H7 (cell line): ENCODE measurements at regions not wholly inside any gene's neighbourhood (a gene's known extent, or its start where the extent isn't known, plus 50 kb on each side); places are given as distances from the start of the nearest gene placed in this dataset.

ENCODE experiments used
- DNase-seq: peaks from one replicate; pipeline ENCODE4 v3.0.0; 2012
- H3K27me3 ChIP-seq: 2 replicates; pipeline ENCODE4 v1.6.0; 2011; ENCODE audit warnings: mild to moderate bottlenecking, low read length; ENCODE audit not compliant: control insufficient read depth, insufficient read depth
- H3K36me3 ChIP-seq: replicated peaks from 2 replicates; pipeline ENCODE4 v1.5.1; 2011; ENCODE audit warnings: low read length; ENCODE audit not compliant: control insufficient read depth, insufficient read depth
- H3K4me3 ChIP-seq: 2 replicates; pipeline ENCODE4 v1.5.1; 2011; ENCODE audit warnings: low read depth, mild to moderate bottlenecking, control low read depth, low read length, moderate library complexity; ENCODE audit not compliant: insufficient read depth

GRCh38 chr2:59653164-59653563 lies 900.3 kb downstream of the BCL11A start:
- no peak for DNase-seq
- H3K36me3 ChIP-seq = no peaks in the 10 kb centered on the region
- no peak overlapping the region for H3K4me3 ChIP-seq
- H3K27me3 ChIP-seq = no peaks in the 10 kb centered on the region

- no peaks in the 10 kb centered on the region for H3K27me3 ChIP-seq
- no peaks in the 10 kb centered on the region for H3K36me3 ChIP-seq
- no peak for DNase-seq
- no peak overlapping the region for H3K4me3 ChIP-seq
Observed at GRCh38 chr2:59630789-59631188, 922.7 kb downstream of the BCL11A start.

GRCh38 chr2:59627599-59627998 lies 925.9 kb downstream of the BCL11A start:
- DNase-seq = no peak
- no peaks in the 10 kb centered on the region for H3K27me3 ChIP-seq

GRCh38 chr2:59622599-59623308 lies 930.7 kb downstream of the BCL11A start:
- Histone ChIP-seq H3K27me3 (no peaks in the 10 kb centered on the region), H3K36me3 (no peaks in the 10 kb centered on the region), H3K4me3 (no peak overlapping the region)
- no peak for DNase-seq

More at GRCh38 chr2:59627599-59627998, 925.9 kb downstream of the BCL11A start:
- no peaks in the 10 kb centered on the region for H3K36me3 ChIP-seq
- H3K4me3 ChIP-seq = no peak overlapping the region

GRCh38 chr2:59604123-59604522 lies 949.3 kb downstream of the BCL11A start:
- DNase-seq = no peak
- H3K27me3 ChIP-seq = no peaks in the 10 kb centered on the region
- H3K36me3 ChIP-seq = no peaks in the 10 kb centered on the region
- no peak overlapping the region for H3K4me3 ChIP-seq

- H3K27me3 ChIP-seq = no peaks in the 10 kb centered on the region
- no peak for DNase-seq
- no peak overlapping the region for H3K4me3 ChIP-seq
- no peaks in the 10 kb centered on the region for H3K36me3 ChIP-seq
Observed at GRCh38 chr2:59594671-59595222, 958.7 kb downstream of the BCL11A start.

- DNase-seq = no peak
- no peak overlapping the region for H3K4me3 ChIP-seq
- no peaks in the 10 kb centered on the region for H3K36me3 ChIP-seq
- no peaks in the 10 kb centered on the region for H3K27me3 ChIP-seq
Observed at GRCh38 chr2:59590798-59591197, 962.7 kb downstream of the BCL11A start.

- no peaks in the 10 kb centered on the region for H3K27me3 ChIP-seq
- DNase-seq = no peak
- no peak overlapping the region for H3K4me3 ChIP-seq
- no peaks in the 10 kb centered on the region for H3K36me3 ChIP-seq
Observed at GRCh38 chr2:59589881-59590280, 963.6 kb downstream of the BCL11A start.

GRCh38 chr2:59588286-59588685 lies 965.2 kb downstream of the BCL11A start:
- Histone ChIP-seq H3K4me3 (no peak overlapping the region), H3K27me3 (no peaks in the 10 kb centered on the region), H3K36me3 (no peaks in the 10 kb centered on the region)
- no peak for DNase-seq

- no peak for DNase-seq
- Histone ChIP-seq H3K36me3 (no peaks in the 10 kb centered on the region), H3K27me3 (no peaks in the 10 kb centered on the region), H3K4me3 (no peak overlapping the region)
Observed at GRCh38 chr2:59586176-59586575, 967.3 kb downstream of the BCL11A start.

- Histone ChIP-seq H3K27me3 (no peaks in the 10 kb centered on the region), H3K4me3 (no peak overlapping the region), H3K36me3 (no peaks in the 10 kb centered on the region)
- no peak for DNase-seq
Observed at GRCh38 chr2:59585655-59586054, 967.8 kb downstream of the BCL11A start.

GRCh38 chr2:59584958-59585357 lies 968.5 kb downstream of the BCL11A start:
- Histone ChIP-seq H3K4me3 (no peak overlapping the region), H3K27me3 (no peaks in the 10 kb centered on the region), H3K36me3 (no peaks in the 10 kb centered on the region)
- DNase-seq = peak; percentile 39

- DNase-seq = no peak
- Histone ChIP-seq H3K36me3 (no peaks in the 10 kb centered on the region), H3K27me3 (no peaks in the 10 kb centered on the region), H3K4me3 (no peak overlapping the region)
Observed at GRCh38 chr2:59583173-59583765, 970.2 kb downstream of the BCL11A start.

- Histone ChIP-seq H3K4me3 (no peak overlapping the region), H3K36me3 (no peaks in the 10 kb centered on the region), H3K27me3 (no peaks in the 10 kb centered on the region)
- DNase-seq = no peak
Observed at GRCh38 chr2:59578349-59578748, 975.1 kb downstream of the BCL11A start.

GRCh38 chr2:59575191-59575590 lies 978.3 kb downstream of the BCL11A start:
- Histone ChIP-seq H3K36me3 (no peaks in the 10 kb centered on the region), H3K4me3 (no peak overlapping the region), H3K27me3 (no peaks in the 10 kb centered on the region)
- no peak for DNase-seq
